Karpas-422 (cell line): ENCODE measurements at regions not wholly inside any gene's neighbourhood (a gene's known extent, or its start where the extent isn't known, plus 50 kb on each side); places are given as distances from the start of the nearest gene placed in this dataset.

Experiments used
- DNase-seq: peaks from one replicate; pipeline ENCODE4 v3.0.0-alpha.2; 2015
- H2AFZ ChIP-seq: fragments of 200-600 bp; sonication (generic); 2 replicates; pipeline ENCODE4 v1.6.1; 2014; ENCODE audit warnings: antibody characterized with exemption, low read length, mixed read lengths
- H3K27ac ChIP-seq: fragments of 200-600 bp; sonication (generic); 2 replicates; pipeline ENCODE4 v1.5.1; 2014; ENCODE audit warnings: mild to moderate bottlenecking, low read length, moderate library complexity
- H3K27me3 ChIP-seq: fragments of 200-600 bp; sonication (generic); 2 replicates; pipeline ENCODE4 v1.6.1; 2014; ENCODE audit warnings: low read length, mixed read lengths
- H3K36me3 ChIP-seq: fragments of 200-600 bp; sonication (generic); 2 replicates; pipeline ENCODE4 v1.6.1; 2014; ENCODE audit warnings: low read length, mixed read lengths; ENCODE audit not compliant: insufficient read depth
- H3K4me1 ChIP-seq: fragments of 200-600 bp; sonication (generic); 2 replicates; pipeline ENCODE4 v1.6.1; 2014; ENCODE audit warnings: mild to moderate bottlenecking, low read length, mixed read lengths
- H3K4me2 ChIP-seq: fragments of 200-600 bp; sonication (generic); 2 replicates; pipeline ENCODE4 v1.6.1; 2014; ENCODE audit warnings: low read length, low read depth, mild to moderate bottlenecking; ENCODE audit not compliant: poor library complexity, severe bottlenecking
- H3K4me3 ChIP-seq: fragments of 200-600 bp; sonication (generic); 2 replicates; pipeline ENCODE4 v1.5.1; 2014; ENCODE audit warnings: mild to moderate bottlenecking, antibody characterized with exemption, low read length, mixed read lengths
- H3K79me2 ChIP-seq: fragments of 200-600 bp; sonication (generic); 2 replicates; pipeline ENCODE4 v1.6.1; 2014; ENCODE audit warnings: mild to moderate bottlenecking, low read length, mixed read lengths
- H3K9ac ChIP-seq: fragments of 200-600 bp; sonication (generic); 2 replicates; pipeline ENCODE4 v1.6.0; 2014; ENCODE audit warnings: low read length
- H3K9me2 ChIP-seq: fragments of 200-600 bp; sonication (generic), shearing (Covaris generic); replicated peaks from 2 replicates; pipeline ENCODE4 v1.6.0; 2014; ENCODE audit warnings: mild to moderate bottlenecking, low read length, moderate library complexity; ENCODE audit not compliant: insufficient read depth
- H3K9me3 ChIP-seq: fragments of 300-700, 200-600 bp; sonication (generic); 2 replicates; pipeline ENCODE4 v1.6.1; 2014; ENCODE audit warnings: low read length, mixed read lengths
- H4K20me1 ChIP-seq: fragments of 200-600 bp; sonication (generic); 2 replicates; pipeline ENCODE4 v1.6.1; 2014; ENCODE audit warnings: mild to moderate bottlenecking, antibody characterized with exemption, low read length, low read depth; ENCODE audit not compliant: insufficient read depth

DNA sequence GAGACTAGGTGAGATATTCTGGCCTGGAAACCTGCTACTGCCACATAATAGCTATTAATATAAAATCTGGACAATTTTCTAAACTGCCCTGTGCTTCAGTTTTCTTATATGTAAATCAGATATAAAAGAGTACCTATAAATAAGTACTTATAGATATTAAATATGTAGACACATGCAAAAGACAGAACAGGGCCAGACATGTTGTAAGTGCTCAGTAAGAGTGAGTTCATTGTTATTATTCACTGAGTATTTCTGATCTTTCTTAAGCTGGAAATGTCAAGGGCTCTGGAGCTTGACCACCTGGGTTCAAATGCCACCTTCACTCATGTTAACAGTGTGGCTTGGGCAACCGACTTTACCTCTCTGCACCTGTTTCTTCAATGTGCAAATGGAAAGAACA, 179.8 kb downstream of the GALC start:
- Histone ChIP-seq H4K20me1 (no peaks in the 10 kb centered on the region), H2AFZ (no peak overlapping the region), H3K27ac (peak overlapping the region; percentile 98), H3K27me3 (no peaks in the 10 kb centered on the region), H3K9me3 (peaks cover 2% of the 10 kb centered on the region; the same call in 1 of the 2 replicates), H3K36me3 (peaks cover 22% of the 10 kb centered on the region), H3K4me2 (peak overlapping the region; percentile 71), H3K4me1 (peaks cover 71% of the 10 kb centered on the region), H3K9ac (peak overlapping the region; percentile 70), H3K9me2 (no peaks in the 10 kb centered on the region), H3K79me2 (no peaks in the 10 kb centered on the region), H3K4me3 (peak overlapping the region; percentile 56)
- DNase-seq = peak; percentile 93

DNA sequence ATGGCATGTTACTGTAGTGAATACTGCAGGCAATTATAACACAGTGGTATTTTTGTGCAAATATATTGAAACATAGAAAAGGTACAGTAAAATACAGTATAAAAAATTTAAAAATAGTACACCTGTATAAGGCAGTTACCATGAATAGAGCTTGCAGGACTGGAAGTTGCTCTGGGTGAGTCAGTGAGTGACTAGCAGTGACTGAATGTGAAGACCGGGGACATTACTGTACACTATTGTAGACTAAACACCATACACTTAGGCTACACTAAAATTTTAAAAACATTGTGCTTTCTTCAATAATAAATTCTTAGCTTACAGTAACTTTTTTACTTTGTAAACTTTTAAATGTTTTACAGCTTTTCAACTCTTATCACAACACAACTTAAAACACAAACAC, 181.7 kb downstream of the GALC start:
- peaks cover 33% of the 10 kb centered on the region for H3K36me3 ChIP-seq
- no peak overlapping the region for H3K4me3 ChIP-seq
- no peak for DNase-seq
- H4K20me1 ChIP-seq = no peaks in the 10 kb centered on the region
- H2AFZ ChIP-seq = no peak overlapping the region
- no peaks in the 10 kb centered on the region; the same call in 1 of the 2 replicates for H3K9me3 ChIP-seq
- H3K27ac ChIP-seq = peak overlapping the region; percentile 98
- no peaks in the 10 kb centered on the region for H3K9me2 ChIP-seq
- no peaks in the 10 kb centered on the region for H3K79me2 ChIP-seq
- no peak overlapping the region for H3K4me2 ChIP-seq
- peaks cover 57% of the 10 kb centered on the region for H3K4me1 ChIP-seq
- H3K9ac ChIP-seq = no peak overlapping the region
- no peaks in the 10 kb centered on the region for H3K27me3 ChIP-seq

DNA sequence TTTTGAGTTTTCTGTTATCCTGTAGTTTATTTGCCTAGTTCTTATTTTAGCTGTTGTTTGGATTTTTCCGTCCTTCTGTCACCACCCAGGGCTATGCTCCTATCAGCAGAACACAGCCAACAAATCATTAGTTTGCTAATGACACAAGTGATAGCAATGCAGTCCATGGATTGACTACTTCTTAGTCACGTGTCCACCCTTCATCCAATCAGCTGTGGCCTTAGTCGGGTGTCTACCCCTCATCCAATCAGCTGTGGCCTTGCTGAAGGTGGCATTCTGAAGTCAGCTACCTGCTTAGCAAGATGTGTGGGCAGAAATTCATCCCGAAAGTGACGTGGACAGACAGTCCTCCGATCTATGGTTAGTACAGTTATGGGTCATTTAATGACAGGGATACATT, 182.3 kb downstream of the GALC start:
- peak overlapping the region; percentile 98 for H3K27ac ChIP-seq
- no peaks in the 10 kb centered on the region; the same call in 1 of the 2 replicates for H3K9me3 ChIP-seq
- no peak overlapping the region for H3K4me2 ChIP-seq
- H3K4me1 ChIP-seq = peaks cover 52% of the 10 kb centered on the region
- DNase-seq = peak; percentile 75
- no peaks in the 10 kb centered on the region for H3K9me2 ChIP-seq
- H3K9ac ChIP-seq = no peak overlapping the region
- H3K79me2 ChIP-seq = no peaks in the 10 kb centered on the region
- H3K27me3 ChIP-seq = no peaks in the 10 kb centered on the region
- no peak overlapping the region for H3K4me3 ChIP-seq
- peaks cover 38% of the 10 kb centered on the region for H3K36me3 ChIP-seq
- no peak overlapping the region for H2AFZ ChIP-seq
- H4K20me1 ChIP-seq = no peaks in the 10 kb centered on the region

DNA sequence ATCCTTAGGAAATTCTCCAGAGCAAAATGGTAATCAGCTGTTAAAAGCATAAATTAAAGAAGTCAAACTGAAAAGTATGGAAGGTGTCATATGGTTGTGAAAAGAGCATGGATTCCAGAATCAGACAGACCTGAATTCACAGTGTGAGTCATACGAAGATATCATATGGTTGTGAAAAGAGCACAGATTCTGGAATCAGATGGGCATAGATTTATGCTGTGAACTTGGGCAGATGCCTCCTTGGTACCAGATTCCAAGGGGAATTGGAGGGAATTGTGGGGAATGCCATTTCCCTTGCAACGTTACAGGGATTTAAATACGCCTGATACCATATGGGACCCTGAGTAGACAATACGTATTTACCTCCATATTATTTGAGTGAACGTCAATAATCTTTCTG, 183.7 kb downstream of the GALC start:
- H3K9me3 ChIP-seq = peaks cover 6% of the 10 kb centered on the region
- H3K9ac ChIP-seq = no peak overlapping the region
- H3K36me3 ChIP-seq = peaks cover 52% of the 10 kb centered on the region
- H3K79me2 ChIP-seq = no peaks in the 10 kb centered on the region
- no peak overlapping the region for H3K4me2 ChIP-seq
- DNase-seq = no peak
- no peaks in the 10 kb centered on the region for H3K27me3 ChIP-seq
- H3K4me3 ChIP-seq = no peak overlapping the region
- H3K27ac ChIP-seq = peak overlapping the region; percentile 34; the same call in 1 of the 2 replicates
- H2AFZ ChIP-seq = peak overlapping the region; percentile 23; the same call in 1 of the 2 replicates
- peaks cover 37% of the 10 kb centered on the region for H3K4me1 ChIP-seq
- H3K9me2 ChIP-seq = no peaks in the 10 kb centered on the region
- no peaks in the 10 kb centered on the region for H4K20me1 ChIP-seq

GRCh38 chr14:87805315-87805723, 187.7 kb downstream of the GALC start:
- peaks cover 3% of the 10 kb centered on the region; the same call in 1 of the 2 replicates for H3K4me1 ChIP-seq
- H4K20me1 ChIP-seq = no peaks in the 10 kb centered on the region
- 0 out of 2 replicates have a peak overlapping the region, but pooled peaks have one; percentile 2 for H2AFZ ChIP-seq
- peak; percentile 94 for DNase-seq
- H3K9ac ChIP-seq = no peak overlapping the region
- H3K4me2 ChIP-seq = no peak overlapping the region
- H3K27ac ChIP-seq = peak overlapping the region; percentile 42; the same call in 1 of the 2 replicates
- H3K9me3 ChIP-seq = peaks cover 6% of the 10 kb centered on the region
- no peak overlapping the region for H3K4me3 ChIP-seq
- H3K27me3 ChIP-seq = no peaks in the 10 kb centered on the region
- H3K9me2 ChIP-seq = no peaks in the 10 kb centered on the region
- no peaks in the 10 kb centered on the region for H3K79me2 ChIP-seq
- peaks cover 49% of the 10 kb centered on the region for H3K36me3 ChIP-seq

DNA sequence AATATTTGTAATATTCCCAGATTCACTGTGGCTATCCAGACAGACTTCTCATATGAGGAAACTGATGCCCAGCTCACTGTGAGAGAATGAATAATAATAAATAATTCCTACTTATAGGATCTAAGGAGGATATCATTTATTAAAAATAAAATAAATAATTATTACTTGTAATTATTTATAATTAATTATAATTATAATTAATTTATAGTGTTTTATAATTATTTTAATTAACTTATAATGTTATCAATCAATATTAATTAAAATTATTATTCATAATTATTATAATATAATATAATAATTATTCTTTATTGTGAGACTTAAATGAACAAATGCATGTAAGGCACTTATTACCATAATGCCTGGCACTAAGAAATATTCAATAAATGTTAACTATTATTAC, 192.8 kb downstream of the GALC start:
- no peak for DNase-seq
- H3K9me3 ChIP-seq = peaks cover 6% of the 10 kb centered on the region
- no peak overlapping the region for H3K9ac ChIP-seq
- no peak overlapping the region for H3K4me2 ChIP-seq
- H3K4me1 ChIP-seq = peaks cover 11% of the 10 kb centered on the region
- H3K27ac ChIP-seq = no peak overlapping the region
- no peak overlapping the region for H2AFZ ChIP-seq
- H4K20me1 ChIP-seq = no peaks in the 10 kb centered on the region
- H3K4me3 ChIP-seq = no peak overlapping the region
- peaks cover 16% of the 10 kb centered on the region for H3K36me3 ChIP-seq
- H3K27me3 ChIP-seq = no peaks in the 10 kb centered on the region
- no peaks in the 10 kb centered on the region for H3K79me2 ChIP-seq
- no peaks in the 10 kb centered on the region for H3K9me2 ChIP-seq

DNA sequence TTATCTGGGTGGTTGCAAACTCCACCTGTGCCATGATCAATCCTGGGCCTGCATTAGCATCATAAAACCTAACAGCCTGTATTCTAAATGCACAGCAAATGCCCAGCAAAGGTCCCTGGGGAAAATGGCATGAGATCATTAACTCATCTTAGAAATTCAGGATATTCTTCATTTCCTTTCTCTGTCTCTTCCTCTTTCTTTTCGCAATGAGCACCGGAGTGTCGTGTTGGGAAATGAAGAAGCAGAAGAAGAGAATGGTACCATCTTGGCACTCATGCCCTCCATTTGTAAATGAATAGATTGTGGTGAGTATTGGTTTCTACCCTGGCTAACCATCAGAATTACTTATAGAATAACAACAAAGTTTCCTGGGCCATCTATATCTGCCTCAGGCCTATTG, 193.6 kb downstream of the GALC start:
- Histone ChIP-seq H3K27me3 (no peaks in the 10 kb centered on the region), H3K9me3 (no peaks in the 10 kb centered on the region; the same call in 1 of the 2 replicates), H3K4me3 (no peak overlapping the region), H3K36me3 (peaks cover 8% of the 10 kb centered on the region; the same call in 1 of the 2 replicates), H3K27ac (no peak overlapping the region), H3K9me2 (no peaks in the 10 kb centered on the region), H3K79me2 (no peaks in the 10 kb centered on the region), H3K9ac (no peak overlapping the region), H3K4me2 (no peak overlapping the region), H3K4me1 (peaks cover 17% of the 10 kb centered on the region), H2AFZ (no peak overlapping the region), H4K20me1 (no peaks in the 10 kb centered on the region)
- DNase-seq = no peak

DNA sequence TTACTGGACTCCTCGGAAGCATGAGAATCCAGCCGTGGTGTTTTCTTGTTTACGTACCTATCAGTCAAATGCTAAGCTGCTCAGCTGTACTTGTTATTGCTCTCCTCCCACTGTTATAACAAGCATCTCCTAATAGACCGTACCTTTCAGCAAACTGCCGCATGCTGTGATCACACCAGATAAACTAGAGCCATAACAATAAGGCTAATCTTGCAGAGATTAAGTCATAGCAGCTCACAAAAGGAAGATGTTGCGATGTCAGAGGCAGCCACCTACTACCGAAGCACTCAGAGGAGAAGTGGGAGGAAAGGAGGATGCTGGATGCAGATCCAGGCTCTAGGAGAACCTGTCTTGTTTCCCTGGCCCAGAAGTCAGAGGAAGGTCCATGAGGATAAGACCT, 196.0 kb downstream of the GALC start:
- Histone ChIP-seq H4K20me1 (no peaks in the 10 kb centered on the region), H3K9me3 (no peaks in the 10 kb centered on the region), H3K9ac (no peak overlapping the region), H3K36me3 (no peaks in the 10 kb centered on the region), H3K4me1 (peaks cover 24% of the 10 kb centered on the region), H3K27me3 (no peaks in the 10 kb centered on the region), H3K9me2 (no peaks in the 10 kb centered on the region), H3K79me2 (no peaks in the 10 kb centered on the region), H3K4me3 (no peak overlapping the region), H2AFZ (no peak overlapping the region), H3K4me2 (no peak overlapping the region), H3K27ac (no peak overlapping the region)
- no peak for DNase-seq
